ENCODE measurements at regions not wholly inside any gene's neighbourhood (a gene's known extent, or its start where the extent isn't known, plus 50 kb on each side); places are given as distances from the start of the nearest gene placed in this dataset.

- H3K4me3 ChIP-seq = no peak overlapping the region
- H3K27me3 ChIP-seq = no peaks in the 10 kb centered on the region; the same call in 1 of the 2 replicates
- no peaks in the 10 kb centered on the region for H3K36me3 ChIP-seq
- H3K4me1 ChIP-seq = no peaks in the 10 kb centered on the region
- H3K9me3 ChIP-seq (replicated peaks) = no peaks in the 10 kb centered on the region
- H3K27ac ChIP-seq = no peak overlapping the region
- no peak for DNase-seq
Observed at GRCh38 chr20:51233345-51233744, 210.4 kb upstream of the KCNG1 start.

- Histone ChIP-seq H3K36me3 (no peaks in the 10 kb centered on the region), H3K27me3 (no peaks in the 10 kb centered on the region; the same call in 1 of the 2 replicates), H3K4me1 (no peaks in the 10 kb centered on the region), H3K9me3 (replicated peaks) (no peaks in the 10 kb centered on the region), H3K27ac (no peak overlapping the region), H3K4me3 (no peak overlapping the region)
- DNase-seq = no peak
Observed at GRCh38 chr20:51230727-51231126, 207.8 kb upstream of the KCNG1 start.

- no peaks in the 10 kb centered on the region for H3K36me3 ChIP-seq
- H3K9me3 ChIP-seq (replicated peaks) = no peaks in the 10 kb centered on the region
- H3K27ac ChIP-seq = no peak overlapping the region
- no peaks in the 10 kb centered on the region; the same call in 1 of the 2 replicates for H3K27me3 ChIP-seq
- no peak for DNase-seq
- H3K4me3 ChIP-seq = no peak overlapping the region
- no peaks in the 10 kb centered on the region for H3K4me1 ChIP-seq
Observed at GRCh38 chr20:51228763-51229162, 205.9 kb upstream of the KCNG1 start.

- H3K27me3 ChIP-seq = peaks cover 3% of the 10 kb centered on the region
- no peak for DNase-seq
- H3K27ac ChIP-seq = no peak overlapping the region
- H3K4me3 ChIP-seq = no peak overlapping the region
- no peaks in the 10 kb centered on the region for H3K36me3 ChIP-seq
- H3K4me1 ChIP-seq = no peaks in the 10 kb centered on the region
- H3K9me3 ChIP-seq (replicated peaks) = no peaks in the 10 kb centered on the region
Observed at GRCh38 chr20:51227744-51228143, 204.8 kb upstream of the KCNG1 start.

GRCh38 chr20:51223183-51223720 is 200.3 kb upstream of the KCNG1 start:
- Histone ChIP-seq H3K4me1 (no peaks in the 10 kb centered on the region), H3K27me3 (peaks cover 8% of the 10 kb centered on the region; the same call in 1 of the 2 replicates), H3K36me3 (no peaks in the 10 kb centered on the region), H3K9me3 (replicated peaks) (no peaks in the 10 kb centered on the region), H3K4me3 (no peak overlapping the region), H3K27ac (no peak overlapping the region)
- no peak for DNase-seq

- Histone ChIP-seq H3K27me3 (peaks cover 8% of the 10 kb centered on the region; the same call in 1 of the 2 replicates), H3K27ac (no peak overlapping the region), H3K9me3 (replicated peaks) (no peaks in the 10 kb centered on the region; the same call in 1 of the 2 replicates), H3K4me3 (no peak overlapping the region), H3K4me1 (no peaks in the 10 kb centered on the region), H3K36me3 (no peaks in the 10 kb centered on the region)
- no peak for DNase-seq
Observed at GRCh38 chr20:51221791-51222408, 199.0 kb upstream of the KCNG1 start.

GRCh38 chr20:51221103-51221502 is 198.2 kb upstream of the KCNG1 start:
- DNase-seq = no peak
- Histone ChIP-seq H3K27me3 (peaks cover 8% of the 10 kb centered on the region; the same call in 1 of the 2 replicates), H3K36me3 (no peaks in the 10 kb centered on the region), H3K4me1 (no peaks in the 10 kb centered on the region), H3K27ac (no peak overlapping the region), H3K9me3 (replicated peaks) (no peaks in the 10 kb centered on the region; the same call in 1 of the 2 replicates), H3K4me3 (no peak overlapping the region)

- peak; percentile 30 to 56 for DNase-seq
Observed at GRCh38 chr20:51220293-51220706, 197.4 kb upstream of the KCNG1 start.

GRCh38 chr20:51219544-51219943 is 196.6 kb upstream of the KCNG1 start:
- H3K27me3 ChIP-seq = peaks cover 8% of the 10 kb centered on the region; the same call in 1 of the 2 replicates
- no peaks in the 10 kb centered on the region for H3K36me3 ChIP-seq
- no peak overlapping the region for H3K4me3 ChIP-seq
- no peaks in the 10 kb centered on the region for H3K4me1 ChIP-seq
- no peaks in the 10 kb centered on the region; the same call in 1 of the 2 replicates for H3K9me3 ChIP-seq (replicated peaks)
- no peak for DNase-seq
- no peak overlapping the region for H3K27ac ChIP-seq

More at GRCh38 chr20:51220293-51220706, 197.4 kb upstream of the KCNG1 start:
- Histone ChIP-seq H3K27ac (no peak overlapping the region), H3K4me3 (no peak overlapping the region), H3K36me3 (no peaks in the 10 kb centered on the region), H3K27me3 (peaks cover 8% of the 10 kb centered on the region; the same call in 1 of the 2 replicates), H3K9me3 (replicated peaks) (no peaks in the 10 kb centered on the region; the same call in 1 of the 2 replicates), H3K4me1 (no peaks in the 10 kb centered on the region)

- H3K4me1 ChIP-seq = no peaks in the 10 kb centered on the region
- no peaks in the 10 kb centered on the region; the same call in 1 of the 2 replicates for H3K9me3 ChIP-seq (replicated peaks)
- no peak for DNase-seq
- H3K27ac ChIP-seq = no peak overlapping the region
- no peaks in the 10 kb centered on the region for H3K36me3 ChIP-seq
- H3K4me3 ChIP-seq = no peak overlapping the region
- peaks cover 8% of the 10 kb centered on the region; the same call in 1 of the 2 replicates for H3K27me3 ChIP-seq
Observed at GRCh38 chr20:51218603-51219002, 195.7 kb upstream of the KCNG1 start.

GRCh38 chr20:51217347-51218045 is 194.6 kb upstream of the KCNG1 start:
- Histone ChIP-seq H3K9me3 (replicated peaks) (no peaks in the 10 kb centered on the region; the same call in 1 of the 2 replicates), H3K36me3 (no peaks in the 10 kb centered on the region), H3K27ac (no peak overlapping the region), H3K4me3 (no peak overlapping the region), H3K27me3 (peaks cover 4% of the 10 kb centered on the region; the same call in 1 of the 2 replicates), H3K4me1 (no peaks in the 10 kb centered on the region)
- DNase-seq = no peak

- H3K4me1 ChIP-seq = no peaks in the 10 kb centered on the region
- H3K9me3 ChIP-seq (replicated peaks) = no peaks in the 10 kb centered on the region; the same call in 1 of the 2 replicates
- H3K36me3 ChIP-seq = no peaks in the 10 kb centered on the region
- H3K27ac ChIP-seq = no peak overlapping the region
- no peak for DNase-seq
- peaks cover 4% of the 10 kb centered on the region; the same call in 1 of the 2 replicates for H3K27me3 ChIP-seq
- no peak overlapping the region for H3K4me3 ChIP-seq
Observed at GRCh38 chr20:51216850-51217249, 193.9 kb upstream of the KCNG1 start.

- Histone ChIP-seq H3K36me3 (no peaks in the 10 kb centered on the region), H3K27me3 (no peaks in the 10 kb centered on the region; the same call in 1 of the 2 replicates), H3K27ac (no peak overlapping the region), H3K9me3 (replicated peaks) (no peaks in the 10 kb centered on the region; the same call in 1 of the 2 replicates), H3K4me3 (no peak overlapping the region), H3K4me1 (no peaks in the 10 kb centered on the region)
- no peak for DNase-seq
Observed at GRCh38 chr20:51212816-51213215, 189.9 kb upstream of the KCNG1 start.

GRCh38 chr20:51211191-51211590 is 188.3 kb upstream of the KCNG1 start:
- Histone ChIP-seq H3K4me3 (no peak overlapping the region), H3K36me3 (no peaks in the 10 kb centered on the region), H3K27ac (no peak overlapping the region), H3K27me3 (no peaks in the 10 kb centered on the region; the same call in 1 of the 2 replicates), H3K4me1 (0 out of 2 replicates have a peak, but pooled peaks cover 2% of the 10 kb centered on the region), H3K9me3 (replicated peaks) (no peaks in the 10 kb centered on the region)
- DNase-seq = no peak

- DNase-seq = no peak
- no peaks in the 10 kb centered on the region for H3K9me3 ChIP-seq (replicated peaks)
- H3K36me3 ChIP-seq = no peaks in the 10 kb centered on the region
- H3K27me3 ChIP-seq = no peaks in the 10 kb centered on the region; the same call in 1 of the 2 replicates
- no peak overlapping the region for H3K27ac ChIP-seq
- H3K4me1 ChIP-seq = 0 out of 2 replicates have a peak, but pooled peaks cover 2% of the 10 kb centered on the region
- no peak overlapping the region for H3K4me3 ChIP-seq
Observed at GRCh38 chr20:51210084-51210483, 187.2 kb upstream of the KCNG1 start.

Measured in SJCRH30 (cell line).